ENCODE measurements at regions not wholly inside any gene's neighbourhood (a gene's known extent, or its start where the extent isn't known, plus 50 kb on each side); places are given as distances from the start of the nearest gene placed in this dataset.

- H3K4me3 ChIP-seq (ENCODE audit: low read depth, low read length): no peak overlapping the region
- no peak for TF ChIP-seq CTCF (IDR thresholded peaks at IDR 0.05; ENCODE audit: low read depth, low read length)
These were observed 166.3 kb upstream of the PRSS16 start for GRCh38 chr6:27081188-27081587.

- no peak overlapping the region for H3K4me3 ChIP-seq (ENCODE audit: low read depth, low read length)
- no peak for TF ChIP-seq CTCF (IDR thresholded peaks at IDR 0.05; ENCODE audit: low read depth, low read length)
These were observed 165.6 kb upstream of the PRSS16 start for GRCh38 chr6:27081931-27082330.

- TF ChIP-seq CTCF (IDR thresholded peaks at IDR 0.05; ENCODE audit: low read depth, low read length): no peak
- no peak overlapping the region for H3K4me3 ChIP-seq (ENCODE audit: low read depth, low read length)
These were observed 159.4 kb upstream of the PRSS16 start for GRCh38 chr6:27088068-27088467.

GRCh38 chr6:27091661-27092315 lies 155.7 kb upstream of the PRSS16 start:
- H3K4me3 ChIP-seq (ENCODE audit: low read depth, low read length): peak overlapping the region; percentile 55
- no peak for TF ChIP-seq CTCF (IDR thresholded peaks at IDR 0.05; ENCODE audit: low read depth, low read length)

GRCh38 chr6:27092316-27092692 lies 155.2 kb upstream of the PRSS16 start:
- TF ChIP-seq CTCF (IDR thresholded peaks at IDR 0.05; ENCODE audit: low read depth, low read length): no peak
- peak overlapping the region; percentile 55 for H3K4me3 ChIP-seq (ENCODE audit: low read depth, low read length)

- no peak overlapping the region for H3K4me3 ChIP-seq (ENCODE audit: low read depth, low read length)
- TF ChIP-seq CTCF (IDR thresholded peaks at IDR 0.05; ENCODE audit: low read depth, low read length): no peak
These were observed 151.6 kb upstream of the PRSS16 start for GRCh38 chr6:27095914-27096313.

GRCh38 chr6:27096834-27097511 lies 150.5 kb upstream of the PRSS16 start:
- peak overlapping the region; percentile 69 for H3K4me3 ChIP-seq (ENCODE audit: low read depth, low read length)
- TF ChIP-seq CTCF (IDR thresholded peaks at IDR 0.05; ENCODE audit: low read depth, low read length): no peak

Measured in WI38 (cell line).